Neural cell (in vitro differentiated cells): ENCODE measurements at regions not wholly inside any gene's neighbourhood (a gene's known extent, or its start where the extent isn't known, plus 50 kb on each side); places are given as distances from the start of the nearest gene placed in this dataset.

Source experiments
- POLR2AphosphoS5 ChIP-seq: IDR thresholded peaks from 2 replicates; pipeline ENCODE4 v1.6.1; 2012
- TAF1 ChIP-seq: IDR thresholded peaks from 2 replicates; pipeline ENCODE4 v1.6.1; 2012; ENCODE audit warnings: low read depth
- TF ChIP-seq, protein P1 (sequence below): fragments of 450-650 bp; IDR thresholded peaks from 2 replicates; pipeline ENCODE4 v1.5.1; 2014; ENCODE audit warnings: antibody characterized with exemption, mild to moderate bottlenecking, moderate library complexity; ENCODE audit not compliant: poor library complexity, severe bottlenecking

DNA sequence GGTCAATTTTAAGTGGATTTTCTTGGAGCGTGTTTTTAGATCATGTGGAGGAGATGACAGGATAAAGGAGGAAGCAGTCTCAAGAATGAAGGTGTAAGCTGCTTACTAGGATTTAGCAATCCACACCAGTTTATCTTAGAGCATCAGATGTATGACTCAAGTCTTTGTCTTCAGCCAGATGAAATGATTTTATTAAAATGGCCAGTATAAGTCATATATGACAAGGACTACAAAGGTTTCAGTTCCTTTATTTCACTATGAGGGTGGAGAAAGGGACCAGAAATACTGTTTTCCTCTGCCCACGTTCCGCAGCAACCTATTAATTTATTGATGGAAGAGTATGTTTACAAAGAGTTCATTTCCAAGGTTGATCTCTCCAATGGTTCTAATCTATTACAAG lies 970.5 kb upstream of the SLC39A10 start:
- TF ChIP-seq POLR2AphosphoS5, result no peak
- no peak for TF ChIP-seq TAF1
- TF ChIP-seq, protein P1, sequence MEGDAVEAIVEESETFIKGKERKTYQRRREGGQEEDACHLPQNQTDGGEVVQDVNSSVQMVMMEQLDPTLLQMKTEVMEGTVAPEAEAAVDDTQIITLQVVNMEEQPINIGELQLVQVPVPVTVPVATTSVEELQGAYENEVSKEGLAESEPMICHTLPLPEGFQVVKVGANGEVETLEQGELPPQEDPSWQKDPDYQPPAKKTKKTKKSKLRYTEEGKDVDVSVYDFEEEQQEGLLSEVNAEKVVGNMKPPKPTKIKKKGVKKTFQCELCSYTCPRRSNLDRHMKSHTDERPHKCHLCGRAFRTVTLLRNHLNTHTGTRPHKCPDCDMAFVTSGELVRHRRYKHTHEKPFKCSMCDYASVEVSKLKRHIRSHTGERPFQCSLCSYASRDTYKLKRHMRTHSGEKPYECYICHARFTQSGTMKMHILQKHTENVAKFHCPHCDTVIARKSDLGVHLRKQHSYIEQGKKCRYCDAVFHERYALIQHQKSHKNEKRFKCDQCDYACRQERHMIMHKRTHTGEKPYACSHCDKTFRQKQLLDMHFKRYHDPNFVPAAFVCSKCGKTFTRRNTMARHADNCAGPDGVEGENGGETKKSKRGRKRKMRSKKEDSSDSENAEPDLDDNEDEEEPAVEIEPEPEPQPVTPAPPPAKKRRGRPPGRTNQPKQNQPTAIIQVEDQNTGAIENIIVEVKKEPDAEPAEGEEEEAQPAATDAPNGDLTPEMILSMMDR, result no peak
